Left ventricle myocardium inferior (tissue), 1 donor: ENCODE measurements at regions not wholly inside any gene's neighbourhood (a gene's known extent, or its start where the extent isn't known, plus 50 kb on each side); places are given as distances from the start of the nearest gene placed in this dataset.

Experiments used
- DNase-seq: peaks from one replicate; pipeline ENCODE4 v3.0.0-alpha.2; 2020
- H3K27ac ChIP-seq: fragments of 200-600 bp; replicated peaks from 2 replicates; pipeline ENCODE4 v1.8.0; 2021
- H3K27me3 ChIP-seq: fragments of 200-600 bp; 2 replicates; pipeline ENCODE4 v1.8.0; 2021; ENCODE audit warnings: low read depth
- H3K36me3 ChIP-seq: fragments of 200-600 bp; 2 replicates; pipeline ENCODE4 v1.8.0; 2021
- H3K4me1 ChIP-seq: fragments of 200-600 bp; 2 replicates; pipeline ENCODE4 v1.8.0; 2021
- H3K4me3 ChIP-seq: fragments of 200-600 bp; 2 replicates; pipeline ENCODE4 v1.8.0; 2021; ENCODE audit warnings: mild to moderate bottlenecking, moderate library complexity
- H3K9me3 ChIP-seq: fragments of 200-600 bp; replicated peaks from 2 replicates; pipeline ENCODE4 v1.8.0; 2021
- intact Hi-C: fragments of 100-400 bp; cut with micrococcal nuclease; formaldehyde crosslinking; loops from one replicate; pipeline ENCODE4 v1.11.0; 2022
- TF ChIP-seq, protein P1 (sequence below): fragments of 200-600 bp; IDR thresholded peaks from 2 replicates; pipeline ENCODE4 v1.8.0; 2021; ENCODE audit warnings: antibody characterized with exemption, mild to moderate bottlenecking, borderline replicate concordance
- donor health status: DM: no; HTN: yes; CAD: no; lungs with severe emphysema.

- H3K27me3 ChIP-seq, result peaks cover 22% of the 10 kb centered on the region
- no peaks in the 10 kb centered on the region for H3K36me3 ChIP-seq
- no peak for DNase-seq
- TF ChIP-seq, protein P1, sequence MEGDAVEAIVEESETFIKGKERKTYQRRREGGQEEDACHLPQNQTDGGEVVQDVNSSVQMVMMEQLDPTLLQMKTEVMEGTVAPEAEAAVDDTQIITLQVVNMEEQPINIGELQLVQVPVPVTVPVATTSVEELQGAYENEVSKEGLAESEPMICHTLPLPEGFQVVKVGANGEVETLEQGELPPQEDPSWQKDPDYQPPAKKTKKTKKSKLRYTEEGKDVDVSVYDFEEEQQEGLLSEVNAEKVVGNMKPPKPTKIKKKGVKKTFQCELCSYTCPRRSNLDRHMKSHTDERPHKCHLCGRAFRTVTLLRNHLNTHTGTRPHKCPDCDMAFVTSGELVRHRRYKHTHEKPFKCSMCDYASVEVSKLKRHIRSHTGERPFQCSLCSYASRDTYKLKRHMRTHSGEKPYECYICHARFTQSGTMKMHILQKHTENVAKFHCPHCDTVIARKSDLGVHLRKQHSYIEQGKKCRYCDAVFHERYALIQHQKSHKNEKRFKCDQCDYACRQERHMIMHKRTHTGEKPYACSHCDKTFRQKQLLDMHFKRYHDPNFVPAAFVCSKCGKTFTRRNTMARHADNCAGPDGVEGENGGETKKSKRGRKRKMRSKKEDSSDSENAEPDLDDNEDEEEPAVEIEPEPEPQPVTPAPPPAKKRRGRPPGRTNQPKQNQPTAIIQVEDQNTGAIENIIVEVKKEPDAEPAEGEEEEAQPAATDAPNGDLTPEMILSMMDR, result no peak
- no peaks in the 10 kb centered on the region for H3K9me3 ChIP-seq
- no peaks in the 10 kb centered on the region for H3K4me1 ChIP-seq
- H3K27ac ChIP-seq, result no peak overlapping the region
- no peak overlapping the region for H3K4me3 ChIP-seq
- intact Hi-C loops, result no loop called here
Observed at GRCh38 chr3:13168391-13168790, 95.2 kb upstream of the IQSEC1 start.

- H3K27ac ChIP-seq, result no peak overlapping the region
- no peak for DNase-seq
- TF ChIP-seq, protein P1, result no peak
- intact Hi-C loops, result no loop called here
- peaks cover 27% of the 10 kb centered on the region for H3K27me3 ChIP-seq
- no peaks in the 10 kb centered on the region for H3K4me1 ChIP-seq
- H3K9me3 ChIP-seq, result no peaks in the 10 kb centered on the region
- H3K36me3 ChIP-seq, result no peaks in the 10 kb centered on the region
- no peak overlapping the region for H3K4me3 ChIP-seq
Observed at GRCh38 chr3:13167829-13168228, 94.6 kb upstream of the IQSEC1 start.

DNA sequence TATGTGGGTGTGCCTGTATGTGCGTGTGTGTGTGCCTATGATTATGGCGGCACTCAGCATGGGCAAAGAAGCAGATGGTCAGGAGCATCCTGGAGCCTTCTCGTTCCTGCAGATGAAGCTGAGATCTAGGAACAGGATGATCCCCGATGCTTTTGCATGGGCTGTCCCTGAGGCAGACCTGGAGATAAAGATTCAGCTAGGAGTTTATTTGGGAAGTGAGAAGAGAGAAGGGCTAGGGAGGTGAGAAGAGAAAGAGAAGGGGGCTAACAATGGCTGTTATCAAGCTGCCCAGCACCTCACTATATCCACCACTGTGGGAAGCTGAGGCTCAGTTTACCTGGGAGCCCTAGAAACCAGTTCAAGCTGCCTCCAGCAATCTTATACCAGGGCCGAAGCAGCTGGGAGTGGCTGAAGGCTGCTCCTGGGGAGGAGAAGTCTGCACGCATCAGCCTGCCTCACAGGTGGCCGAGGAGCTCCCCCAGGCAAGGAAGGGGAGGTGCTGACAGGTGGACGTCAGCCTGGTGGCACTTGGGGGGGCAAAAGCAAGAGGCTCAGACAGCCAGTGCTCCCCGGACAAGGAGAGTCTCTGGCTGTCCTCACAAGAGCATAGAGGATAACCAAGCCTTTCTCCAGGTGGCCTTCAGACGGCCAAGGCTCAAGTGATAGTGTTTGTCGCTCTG is 94.0 kb upstream of the IQSEC1 start:
- intact Hi-C loops, result no loop called here
- H3K36me3 ChIP-seq, result no peaks in the 10 kb centered on the region
- no peaks in the 10 kb centered on the region for H3K4me1 ChIP-seq
- TF ChIP-seq, protein P1, result no peak
- no peaks in the 10 kb centered on the region for H3K9me3 ChIP-seq
- no peak for DNase-seq
- no peak overlapping the region for H3K4me3 ChIP-seq
- H3K27me3 ChIP-seq, result peaks cover 32% of the 10 kb centered on the region
- H3K27ac ChIP-seq, result no peak overlapping the region

DNA sequence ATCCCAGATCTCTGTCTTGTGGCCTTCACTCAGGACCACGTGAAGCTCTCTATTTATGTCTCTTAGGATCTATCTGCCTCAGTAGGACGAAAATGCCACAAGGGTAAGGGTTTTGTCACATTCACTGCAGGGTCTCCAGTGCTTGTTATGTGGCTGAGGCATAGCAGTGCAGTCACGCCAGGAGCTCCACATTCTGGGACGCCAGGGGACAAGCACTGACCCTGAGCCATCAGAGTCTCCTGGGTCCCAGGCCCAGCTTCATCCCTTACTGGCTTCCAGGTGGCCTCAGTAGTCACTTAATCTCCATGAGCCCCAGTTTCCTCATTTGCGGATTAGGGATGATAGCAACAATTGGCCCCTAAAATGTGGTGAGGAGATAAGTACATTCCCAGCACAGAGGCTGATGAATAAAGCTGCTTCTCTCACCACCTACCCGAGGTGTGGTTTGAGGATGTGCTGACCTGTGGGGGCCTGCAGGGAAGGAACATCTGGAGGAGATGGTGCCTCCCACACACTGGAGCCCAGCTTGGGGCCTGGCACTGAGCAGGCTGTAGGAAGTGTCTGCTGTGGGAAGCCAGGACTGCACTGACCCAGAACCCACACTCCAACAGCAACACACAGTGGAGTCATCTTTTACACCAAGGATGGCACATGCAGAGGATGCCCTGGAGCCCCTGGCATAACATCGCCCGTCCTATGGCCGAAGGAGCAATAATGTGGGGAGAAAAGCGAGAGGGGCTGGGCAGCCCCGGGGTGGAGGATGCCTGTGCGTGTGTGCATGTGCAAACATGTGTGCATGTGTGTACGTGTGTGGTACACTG is 93.2 kb upstream of the IQSEC1 start:
- Histone ChIP-seq H3K27me3 (peaks cover 39% of the 10 kb centered on the region), H3K4me1 (no peaks in the 10 kb centered on the region), H3K4me3 (no peak overlapping the region), H3K27ac (no peak overlapping the region), H3K9me3 (no peaks in the 10 kb centered on the region), H3K36me3 (no peaks in the 10 kb centered on the region)
- TF ChIP-seq, protein P1, result no peak
- intact Hi-C loops, result no loop called here
- no peak for DNase-seq

DNA sequence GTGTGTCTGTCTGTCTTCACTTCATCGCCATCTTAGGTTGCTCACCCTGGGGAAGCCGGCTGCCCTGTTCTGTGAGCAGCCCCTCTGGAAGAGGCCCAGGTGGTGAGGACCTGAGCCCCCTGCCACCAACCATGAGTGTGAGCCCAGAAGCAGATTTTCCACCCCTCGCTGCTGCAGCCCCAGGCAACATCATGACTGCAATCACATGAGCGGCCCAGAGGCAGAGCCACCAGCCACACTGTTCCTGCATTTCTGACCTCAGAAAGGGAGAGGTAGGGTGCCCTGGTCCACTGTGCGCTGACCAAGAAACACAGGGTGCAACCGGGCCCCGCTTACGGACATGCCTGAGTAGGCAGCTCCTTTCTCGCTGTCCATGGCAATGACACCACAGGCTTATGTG is 92.3 kb upstream of the IQSEC1 start:
- H3K27me3 ChIP-seq, result peaks cover 39% of the 10 kb centered on the region
- TF ChIP-seq, protein P1, result no peak
- H3K4me3 ChIP-seq, result no peak overlapping the region
- H3K4me1 ChIP-seq, result no peaks in the 10 kb centered on the region
- no peak overlapping the region for H3K27ac ChIP-seq
- DNase-seq, result no peak
- intact Hi-C loops, result no loop called here
- H3K36me3 ChIP-seq, result no peaks in the 10 kb centered on the region
- no peaks in the 10 kb centered on the region for H3K9me3 ChIP-seq
